PC-3 (cell line): ENCODE measurements at regions not wholly inside any gene's neighbourhood (a gene's known extent, or its start where the extent isn't known, plus 50 kb on each side); places are given as distances from the start of the nearest gene placed in this dataset.
"Not testable (repeated sequence)": the region's sequence is repeated elsewhere in the genome, so short reads cannot be mapped to it uniquely, and the experiment has no call there.

Experiments
- EZH2phosphoT487 ChIP-seq: fragments of 300-600 bp; sonication (generic); IDR thresholded peaks from 2 replicates; pipeline ENCODE4 v1.6.1; 2018; ENCODE audit warnings: mild to moderate bottlenecking, antibody characterized with exemption, low read length, borderline replicate concordance
- TF ChIP-seq, protein P1 (sequence below): fragments of 300-600 bp; sonication (generic); conservative IDR thresholded peaks from 2 replicates; pipeline ENCODE4 v1.5.1; 2017; ENCODE audit warnings: antibody characterized with exemption, low read depth, mild to moderate bottlenecking, low read length

DNA sequence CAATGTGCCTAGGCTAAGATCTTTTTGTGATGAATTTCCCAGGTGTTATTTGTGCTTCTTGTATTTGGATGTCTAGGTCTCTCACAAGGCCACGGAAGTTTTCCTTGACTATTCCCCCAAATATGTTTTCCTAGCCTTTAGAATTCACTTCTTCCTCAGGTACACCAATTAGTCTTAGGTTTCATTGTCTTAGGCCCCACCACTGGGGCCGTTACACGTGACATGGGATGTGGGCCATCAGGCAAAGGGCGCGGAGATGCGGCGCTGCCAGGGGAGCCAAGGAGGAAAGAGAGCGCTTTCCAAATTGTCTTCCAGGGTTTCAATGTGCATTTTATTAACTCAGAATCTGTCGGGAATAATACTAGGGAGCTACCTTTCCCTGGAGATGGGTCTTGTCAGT lies 1653.3 kb downstream of the SPATA31A7 start:
- TF ChIP-seq, protein P1, sequence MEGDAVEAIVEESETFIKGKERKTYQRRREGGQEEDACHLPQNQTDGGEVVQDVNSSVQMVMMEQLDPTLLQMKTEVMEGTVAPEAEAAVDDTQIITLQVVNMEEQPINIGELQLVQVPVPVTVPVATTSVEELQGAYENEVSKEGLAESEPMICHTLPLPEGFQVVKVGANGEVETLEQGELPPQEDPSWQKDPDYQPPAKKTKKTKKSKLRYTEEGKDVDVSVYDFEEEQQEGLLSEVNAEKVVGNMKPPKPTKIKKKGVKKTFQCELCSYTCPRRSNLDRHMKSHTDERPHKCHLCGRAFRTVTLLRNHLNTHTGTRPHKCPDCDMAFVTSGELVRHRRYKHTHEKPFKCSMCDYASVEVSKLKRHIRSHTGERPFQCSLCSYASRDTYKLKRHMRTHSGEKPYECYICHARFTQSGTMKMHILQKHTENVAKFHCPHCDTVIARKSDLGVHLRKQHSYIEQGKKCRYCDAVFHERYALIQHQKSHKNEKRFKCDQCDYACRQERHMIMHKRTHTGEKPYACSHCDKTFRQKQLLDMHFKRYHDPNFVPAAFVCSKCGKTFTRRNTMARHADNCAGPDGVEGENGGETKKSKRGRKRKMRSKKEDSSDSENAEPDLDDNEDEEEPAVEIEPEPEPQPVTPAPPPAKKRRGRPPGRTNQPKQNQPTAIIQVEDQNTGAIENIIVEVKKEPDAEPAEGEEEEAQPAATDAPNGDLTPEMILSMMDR: not testable (repeated sequence)
- not testable (repeated sequence) for TF ChIP-seq EZH2phosphoT487
